Colonic mucosa (tissue), 4 donors: ENCODE measurements at regions not wholly inside any gene's neighbourhood (a gene's known extent, or its start where the extent isn't known, plus 50 kb on each side); places are given as distances from the start of the nearest gene placed in this dataset.

Experiments
- DNase-seq: peaks from one replicate; pipeline ENCODE4 v3.0.0-alpha.2; 2020
- H3K27ac ChIP-seq: fragments of 200-600 bp; one replicate; pipeline ENCODE4 v1.8.0; 2021
- H3K27me3 ChIP-seq: fragments of 200-600 bp; one replicate; pipeline ENCODE4 v1.8.0; 2021
- H3K36me3 ChIP-seq: fragments of 200-600 bp; one replicate; pipeline ENCODE4 v1.8.0; 2021
- H3K4me1 ChIP-seq: fragments of 200-600 bp; one replicate; pipeline ENCODE4 v1.8.0; 2021; ENCODE audit warnings: mild to moderate bottlenecking
- H3K4me3 ChIP-seq: fragments of 200-600 bp; one replicate; pipeline ENCODE4 v1.8.0; 2021
- H3K9ac ChIP-seq, 2 donors: one replicate each; pipeline ENCODE4 v1.7.0; 2013; ENCODE audit warnings: control low read depth in 2 of 2, low read depth in 2 of 2, low read length in 2 of 2
- H3K9me3 ChIP-seq: fragments of 200-600 bp; one replicate; pipeline ENCODE4 v1.8.0; 2021
- CTCF ChIP-seq: fragments of 200-600 bp; IDR thresholded peaks from one replicate; pipeline ENCODE4 v1.8.0; 2022; ENCODE audit warnings: antibody characterized with exemption, mild to moderate bottlenecking
- intact Hi-C: fragments of 100-400 bp; cut with DNase I; formaldehyde crosslinking; loops from one replicate; pipeline ENCODE4 v1.14.1; 2022
- donor health status: healthy.
- donor health status: DM: no; HTN: no; CAD: no.
- donor health status: DM: no; HTN: no; CAD: no.

DNA sequence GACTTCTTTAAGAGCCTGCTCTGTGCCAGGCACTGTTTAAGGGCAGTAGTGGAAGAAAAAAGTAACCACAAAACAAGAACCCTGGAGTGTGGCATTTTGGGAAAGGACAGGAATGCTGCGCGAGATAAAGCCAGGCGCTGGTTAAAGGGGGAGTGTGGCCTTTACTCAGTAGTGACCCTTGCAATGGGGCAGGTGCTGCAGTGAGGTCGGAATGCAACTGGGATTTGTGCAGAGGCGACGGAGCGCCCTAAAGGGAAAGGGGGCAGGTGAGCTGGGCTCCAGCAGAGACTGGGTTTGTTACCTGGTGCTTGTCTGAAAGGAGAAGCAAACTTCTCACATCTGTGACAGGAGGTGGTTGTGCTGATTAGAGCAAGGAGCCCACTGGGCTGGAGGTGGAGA is 263.6 kb downstream of the ACTR3B start:
- Histone ChIP-seq H3K4me1 (no peaks in the 10 kb centered on the region), H3K9ac (no peak overlapping the region), H3K4me3 (no peak overlapping the region), H3K27me3 (no peaks in the 10 kb centered on the region), H3K36me3 (no peaks in the 10 kb centered on the region), H3K9me3 (no peaks in the 10 kb centered on the region), H3K27ac (no peak overlapping the region)
- intact Hi-C loops, result no loop called here
- DNase-seq, result no peak
- no peak for TF ChIP-seq CTCF

DNA sequence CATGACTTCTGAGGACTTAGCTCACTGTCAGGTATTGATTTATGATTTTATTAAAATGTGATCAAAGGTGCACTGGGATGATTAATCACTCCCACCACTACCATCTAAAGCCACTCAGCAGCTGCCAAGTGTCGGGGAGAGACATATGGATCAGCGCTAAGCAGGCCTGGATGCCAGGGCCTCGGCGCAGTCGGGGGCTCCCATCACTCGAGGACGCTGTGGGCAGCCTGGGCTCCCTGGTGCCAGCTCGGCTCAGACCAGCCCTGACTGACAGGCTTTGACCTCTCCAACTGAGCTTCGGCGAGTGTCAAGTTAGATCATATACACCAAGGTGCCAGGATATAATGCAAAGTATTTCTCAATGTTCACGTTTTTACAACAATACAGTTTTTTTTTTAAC is 267.7 kb downstream of the ACTR3B start:
- no peaks in the 10 kb centered on the region for H3K4me1 ChIP-seq
- TF ChIP-seq CTCF, result no peak
- no peaks in the 10 kb centered on the region for H3K9me3 ChIP-seq
- no peak overlapping the region for H3K9ac ChIP-seq
- H3K27me3 ChIP-seq, result no peaks in the 10 kb centered on the region
- H3K36me3 ChIP-seq, result no peaks in the 10 kb centered on the region
- intact Hi-C loops, result no loop called here
- H3K4me3 ChIP-seq, result no peak overlapping the region
- no peak overlapping the region for H3K27ac ChIP-seq
- no peak for DNase-seq

- no peak for TF ChIP-seq CTCF
- Histone ChIP-seq H3K9ac (no peak overlapping the region), H3K27ac (no peak overlapping the region), H3K4me3 (no peak overlapping the region), H3K36me3 (no peaks in the 10 kb centered on the region), H3K9me3 (no peaks in the 10 kb centered on the region), H3K4me1 (no peaks in the 10 kb centered on the region), H3K27me3 (no peaks in the 10 kb centered on the region)
- intact Hi-C loops, result no loop called here
- DNase-seq, result no peak
These were observed 268.4 kb downstream of the ACTR3B start for GRCh38 chr7:153027904-153028303.

DNA sequence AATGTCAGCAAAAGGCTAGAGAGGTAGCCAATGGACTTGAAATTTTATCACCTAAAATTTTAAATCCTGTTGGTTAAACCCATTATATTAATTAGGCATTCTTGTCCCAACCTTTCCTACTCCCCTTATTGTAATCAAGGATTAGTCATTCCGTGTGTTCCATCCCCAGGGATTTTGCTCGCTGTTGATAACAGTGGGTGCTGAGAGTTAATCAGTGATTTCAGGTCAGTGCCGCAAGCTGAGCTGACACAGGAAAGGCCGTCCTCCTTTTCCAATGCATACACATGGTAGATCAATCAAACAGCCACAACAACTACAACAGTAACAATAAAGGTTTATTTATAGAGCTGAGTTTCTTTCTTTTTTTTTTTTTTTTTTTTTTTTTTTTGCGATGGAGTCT is 271.4 kb downstream of the ACTR3B start:
- TF ChIP-seq CTCF, result no peak
- no peaks in the 10 kb centered on the region for H3K9me3 ChIP-seq
- no peaks in the 10 kb centered on the region for H3K27me3 ChIP-seq
- H3K9ac ChIP-seq, result no peak overlapping the region
- no peaks in the 10 kb centered on the region for H3K4me1 ChIP-seq
- no peaks in the 10 kb centered on the region for H3K36me3 ChIP-seq
- DNase-seq, result no peak
- no peak overlapping the region for H3K27ac ChIP-seq
- intact Hi-C loops, result no loop called here
- no peak overlapping the region for H3K4me3 ChIP-seq

- H3K4me1 ChIP-seq, result no peaks in the 10 kb centered on the region
- no peak for DNase-seq
- no peak overlapping the region for H3K4me3 ChIP-seq
- H3K36me3 ChIP-seq, result no peaks in the 10 kb centered on the region
- no peak for TF ChIP-seq CTCF
- no peak overlapping the region for H3K27ac ChIP-seq
- H3K27me3 ChIP-seq, result no peaks in the 10 kb centered on the region
- no peaks in the 10 kb centered on the region for H3K9me3 ChIP-seq
- intact Hi-C loops, result no loop called here
- no peak overlapping the region for H3K9ac ChIP-seq
These were observed 275.2 kb downstream of the ACTR3B start for GRCh38 chr7:153034791-153035190.
